ENCODE measurements at regions not wholly inside any gene's neighbourhood (a gene's known extent, or its start where the extent isn't known, plus 50 kb on each side); places are given as distances from the start of the nearest gene placed in this dataset.

DNA sequence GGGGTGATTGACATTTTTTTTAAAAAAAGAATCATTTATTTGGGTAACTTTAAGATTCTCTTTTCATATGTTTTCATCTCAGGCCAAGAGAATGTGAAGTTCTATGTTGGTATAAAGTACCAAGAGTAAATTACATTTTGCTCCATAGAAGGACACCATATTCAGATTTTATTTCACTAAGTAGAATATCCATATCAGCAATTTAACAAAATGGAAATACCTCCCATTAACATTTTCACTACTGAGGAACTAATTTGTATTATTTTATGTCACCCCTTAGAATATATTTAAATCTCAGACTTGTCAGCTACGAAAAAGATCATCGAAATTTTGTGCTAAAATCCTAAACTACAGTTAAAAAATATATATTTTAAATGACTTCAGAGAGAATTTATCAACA, 274.3 kb downstream of the SEMA3D start (continued):
- TF ChIP-seq, protein P1, sequence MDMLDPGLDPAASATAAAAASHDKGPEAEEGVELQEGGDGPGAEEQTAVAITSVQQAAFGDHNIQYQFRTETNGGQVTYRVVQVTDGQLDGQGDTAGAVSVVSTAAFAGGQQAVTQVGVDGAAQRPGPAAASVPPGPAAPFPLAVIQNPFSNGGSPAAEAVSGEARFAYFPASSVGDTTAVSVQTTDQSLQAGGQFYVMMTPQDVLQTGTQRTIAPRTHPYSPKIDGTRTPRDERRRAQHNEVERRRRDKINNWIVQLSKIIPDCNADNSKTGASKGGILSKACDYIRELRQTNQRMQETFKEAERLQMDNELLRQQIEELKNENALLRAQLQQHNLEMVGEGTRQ (IDR thresholded peaks at IDR 0.05) = no peak
- TF ChIP-seq RFX5 (IDR thresholded peaks at IDR 0.05) = no peak
- no peak for TF ChIP-seq EP300 (IDR thresholded peaks at IDR 0.05)
- no peak for TF ChIP-seq NR3C1 (IDR thresholded peaks at IDR 0.05)
- no peak for TF ChIP-seq FOSL2 (IDR thresholded peaks at IDR 0.05)
- no peak for TF ChIP-seq FOSL2 (CRISPR knock-in tag; IDR thresholded peaks at IDR 0.05)
- TF ChIP-seq BHLHE40 (IDR thresholded peaks at IDR 0.05; ENCODE audit: low read depth, low read length) = no peak
- no peak for TF ChIP-seq KDM5A (IDR thresholded peaks at IDR 0.05)
- no peak for TF ChIP-seq GATA3 (IDR thresholded peaks at IDR 0.05; ENCODE audit: borderline replicate concordance)

DNA sequence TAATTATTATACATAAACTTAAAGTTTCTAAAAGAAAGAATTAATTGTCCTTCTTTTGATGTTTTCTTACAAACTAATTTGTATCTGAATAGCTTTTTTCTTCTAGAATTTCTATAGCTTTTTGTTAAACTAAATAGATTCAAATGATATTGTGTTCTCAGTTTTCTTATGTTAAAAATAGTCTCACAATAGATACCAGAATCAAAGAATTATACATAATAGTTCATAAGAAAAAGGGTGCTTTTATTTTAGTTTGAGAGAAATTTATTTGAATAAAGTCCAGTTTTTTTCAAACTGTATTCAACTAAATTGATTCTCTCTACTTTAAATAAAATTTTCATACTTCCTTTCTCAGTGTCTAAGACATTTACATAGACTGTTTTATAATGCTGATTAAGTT, 274.8 kb downstream of the SEMA3D start:
- CTCF ChIA-PET = no interaction called here
- ATAC-seq = no peak
- POLR2A ChIA-PET = no interaction called here

DNA sequence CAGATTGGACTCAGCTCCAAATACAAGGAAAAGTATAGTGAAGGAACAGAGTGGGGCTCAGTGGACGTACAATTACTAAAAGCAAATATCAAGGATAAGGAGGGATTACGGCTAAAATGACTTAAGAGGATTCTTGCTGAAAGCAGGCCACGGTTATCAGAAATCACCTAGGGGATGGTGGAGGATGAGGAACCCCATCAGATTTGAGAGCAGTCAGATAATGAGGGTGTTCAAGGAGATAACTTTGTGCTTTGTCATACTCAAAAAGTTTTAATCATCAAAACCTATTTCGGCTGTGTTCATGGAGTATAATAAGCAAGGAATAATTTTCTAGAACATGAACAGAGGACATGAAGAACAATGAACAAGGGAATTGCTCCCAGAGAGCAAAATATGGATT, 275.8 kb downstream of the SEMA3D start:
- ChIA-PET CTCF (interaction anchor here (0.6 kb wide), 1 partner anchor 699 kb away, joined by 4 read pairs; no protein-coding TSS in a partner anchor), POLR2A (no interaction called here)
- DNase-seq (ENCODE audit: low read depth in 1 of 2, low spot score in 1 of 2) (no peak), FAIRE-seq (no peak), ATAC-seq (no peak)
- H3K4me3 ChIP-seq = no peak overlapping the region
- H3K27ac ChIP-seq = no peak overlapping the region
- no peak overlapping the region for H3K4me2 ChIP-seq
- TF ChIP-seq ZSCAN20 (CRISPR knock-in tag; IDR thresholded peaks at IDR 0.05) (no peak), BHLHE40 (IDR thresholded peaks at IDR 0.05; ENCODE audit: low read depth, low read length) (no peak), HOXB13 (CRISPR knock-in tag; IDR thresholded peaks at IDR 0.05; ENCODE audit: low read depth) (no peak), ZFP36 (IDR thresholded peaks at IDR 0.05; ENCODE audit: borderline replicate concordance, partially characterized antibody) (no peak), EHF (CRISPR knock-in tag; IDR thresholded peaks at IDR 0.05) (no peak), RFX5 (IDR thresholded peaks at IDR 0.05) (no peak), NFE2L2 (conservative IDR thresholded peaks at IDR 0.05; ENCODE audit: low read length) (no peak), EP300 (IDR thresholded peaks at IDR 0.05) (no peak), RARB (CRISPR knock-in tag; IDR thresholded peaks at IDR 0.05) (no peak), HEYL (CRISPR knock-in tag; IDR thresholded peaks at IDR 0.05) (no peak), NPAS2 (CRISPR knock-in tag; IDR thresholded peaks at IDR 0.05; ENCODE audit: borderline replicate concordance) (no peak), PHF8 (IDR thresholded peaks at IDR 0.05; ENCODE audit: borderline replicate concordance, low read depth) (no peak)
- TF ChIP-seq, protein P2, sequence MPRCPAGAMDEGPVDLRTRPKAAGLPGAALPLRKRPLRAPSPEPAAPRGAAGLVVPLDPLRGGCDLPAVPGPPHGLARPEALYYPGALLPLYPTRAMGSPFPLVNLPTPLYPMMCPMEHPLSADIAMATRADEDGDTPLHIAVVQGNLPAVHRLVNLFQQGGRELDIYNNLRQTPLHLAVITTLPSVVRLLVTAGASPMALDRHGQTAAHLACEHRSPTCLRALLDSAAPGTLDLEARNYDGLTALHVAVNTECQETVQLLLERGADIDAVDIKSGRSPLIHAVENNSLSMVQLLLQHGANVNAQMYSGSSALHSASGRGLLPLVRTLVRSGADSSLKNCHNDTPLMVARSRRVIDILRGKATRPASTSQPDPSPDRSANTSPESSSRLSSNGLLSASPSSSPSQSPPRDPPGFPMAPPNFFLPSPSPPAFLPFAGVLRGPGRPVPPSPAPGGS (IDR thresholded peaks at IDR 0.05) = no peak
- TF ChIP-seq, protein P3, sequence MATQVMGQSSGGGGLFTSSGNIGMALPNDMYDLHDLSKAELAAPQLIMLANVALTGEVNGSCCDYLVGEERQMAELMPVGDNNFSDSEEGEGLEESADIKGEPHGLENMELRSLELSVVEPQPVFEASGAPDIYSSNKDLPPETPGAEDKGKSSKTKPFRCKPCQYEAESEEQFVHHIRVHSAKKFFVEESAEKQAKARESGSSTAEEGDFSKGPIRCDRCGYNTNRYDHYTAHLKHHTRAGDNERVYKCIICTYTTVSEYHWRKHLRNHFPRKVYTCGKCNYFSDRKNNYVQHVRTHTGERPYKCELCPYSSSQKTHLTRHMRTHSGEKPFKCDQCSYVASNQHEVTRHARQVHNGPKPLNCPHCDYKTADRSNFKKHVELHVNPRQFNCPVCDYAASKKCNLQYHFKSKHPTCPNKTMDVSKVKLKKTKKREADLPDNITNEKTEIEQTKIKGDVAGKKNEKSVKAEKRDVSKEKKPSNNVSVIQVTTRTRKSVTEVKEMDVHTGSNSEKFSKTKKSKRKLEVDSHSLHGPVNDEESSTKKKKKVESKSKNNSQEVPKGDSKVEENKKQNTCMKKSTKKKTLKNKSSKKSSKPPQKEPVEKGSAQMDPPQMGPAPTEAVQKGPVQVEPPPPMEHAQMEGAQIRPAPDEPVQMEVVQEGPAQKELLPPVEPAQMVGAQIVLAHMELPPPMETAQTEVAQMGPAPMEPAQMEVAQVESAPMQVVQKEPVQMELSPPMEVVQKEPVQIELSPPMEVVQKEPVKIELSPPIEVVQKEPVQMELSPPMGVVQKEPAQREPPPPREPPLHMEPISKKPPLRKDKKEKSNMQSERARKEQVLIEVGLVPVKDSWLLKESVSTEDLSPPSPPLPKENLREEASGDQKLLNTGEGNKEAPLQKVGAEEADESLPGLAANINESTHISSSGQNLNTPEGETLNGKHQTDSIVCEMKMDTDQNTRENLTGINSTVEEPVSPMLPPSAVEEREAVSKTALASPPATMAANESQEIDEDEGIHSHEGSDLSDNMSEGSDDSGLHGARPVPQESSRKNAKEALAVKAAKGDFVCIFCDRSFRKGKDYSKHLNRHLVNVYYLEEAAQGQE (IDR thresholded peaks at IDR 0.05) = no peak
- TF ChIP-seq, protein P4, sequence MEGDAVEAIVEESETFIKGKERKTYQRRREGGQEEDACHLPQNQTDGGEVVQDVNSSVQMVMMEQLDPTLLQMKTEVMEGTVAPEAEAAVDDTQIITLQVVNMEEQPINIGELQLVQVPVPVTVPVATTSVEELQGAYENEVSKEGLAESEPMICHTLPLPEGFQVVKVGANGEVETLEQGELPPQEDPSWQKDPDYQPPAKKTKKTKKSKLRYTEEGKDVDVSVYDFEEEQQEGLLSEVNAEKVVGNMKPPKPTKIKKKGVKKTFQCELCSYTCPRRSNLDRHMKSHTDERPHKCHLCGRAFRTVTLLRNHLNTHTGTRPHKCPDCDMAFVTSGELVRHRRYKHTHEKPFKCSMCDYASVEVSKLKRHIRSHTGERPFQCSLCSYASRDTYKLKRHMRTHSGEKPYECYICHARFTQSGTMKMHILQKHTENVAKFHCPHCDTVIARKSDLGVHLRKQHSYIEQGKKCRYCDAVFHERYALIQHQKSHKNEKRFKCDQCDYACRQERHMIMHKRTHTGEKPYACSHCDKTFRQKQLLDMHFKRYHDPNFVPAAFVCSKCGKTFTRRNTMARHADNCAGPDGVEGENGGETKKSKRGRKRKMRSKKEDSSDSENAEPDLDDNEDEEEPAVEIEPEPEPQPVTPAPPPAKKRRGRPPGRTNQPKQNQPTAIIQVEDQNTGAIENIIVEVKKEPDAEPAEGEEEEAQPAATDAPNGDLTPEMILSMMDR (IDR thresholded peaks at IDR 0.05) = no peak
- TF ChIP-seq, protein P5, sequence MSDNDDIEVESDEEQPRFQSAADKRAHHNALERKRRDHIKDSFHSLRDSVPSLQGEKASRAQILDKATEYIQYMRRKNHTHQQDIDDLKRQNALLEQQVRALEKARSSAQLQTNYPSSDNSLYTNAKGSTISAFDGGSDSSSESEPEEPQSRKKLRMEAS (IDR thresholded peaks at IDR 0.05) = no peak
- WGBS (ENCODE audit: missing lambda C conversion rate) = 88% methylated on average over 4 of the region's 4 CpGs
- peaks cover 11% of the 10 kb centered on the region for H3K4me1 ChIP-seq
- no peaks in the 10 kb centered on the region for H3K9me3 ChIP-seq

More for the DNA sequence above, 274.8 kb downstream of the SEMA3D start:
- H3K4me3 ChIP-seq = no peak overlapping the region
- FAIRE-seq (no peak), DNase-seq (ENCODE audit: low read depth in 1 of 2, low spot score in 1 of 2) (no peak)
- TF ChIP-seq JUNB (IDR thresholded peaks at IDR 0.05) (no peak), CEBPB (IDR thresholded peaks at IDR 0.05) (no peak), ZNF302 (CRISPR knock-in tag; IDR thresholded peaks at IDR 0.05) (no peak)
- TF ChIP-seq, protein P6, sequence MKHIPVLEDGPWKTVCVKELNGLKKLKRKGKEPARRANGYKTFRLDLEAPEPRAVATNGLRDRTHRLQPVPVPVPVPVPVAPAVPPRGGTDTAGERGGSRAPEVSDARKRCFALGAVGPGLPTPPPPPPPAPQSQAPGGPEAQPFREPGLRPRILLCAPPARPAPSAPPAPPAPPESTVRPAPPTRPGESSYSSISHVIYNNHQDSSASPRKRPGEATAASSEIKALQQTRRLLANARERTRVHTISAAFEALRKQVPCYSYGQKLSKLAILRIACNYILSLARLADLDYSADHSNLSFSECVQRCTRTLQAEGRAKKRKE (CRISPR knock-in tag; IDR thresholded peaks at IDR 0.05; ENCODE audit: low read depth) = no peak
- no peak overlapping the region for H3K4me2 ChIP-seq
- peaks cover 11% of the 10 kb centered on the region for H3K4me1 ChIP-seq
- no peak overlapping the region for H3K27ac ChIP-seq
- no peaks in the 10 kb centered on the region for H3K9me3 ChIP-seq
